ENCODE measurements at regions not wholly inside any gene's neighbourhood (a gene's known extent, or its start where the extent isn't known, plus 50 kb on each side); places are given as distances from the start of the nearest gene placed in this dataset.

DNA sequence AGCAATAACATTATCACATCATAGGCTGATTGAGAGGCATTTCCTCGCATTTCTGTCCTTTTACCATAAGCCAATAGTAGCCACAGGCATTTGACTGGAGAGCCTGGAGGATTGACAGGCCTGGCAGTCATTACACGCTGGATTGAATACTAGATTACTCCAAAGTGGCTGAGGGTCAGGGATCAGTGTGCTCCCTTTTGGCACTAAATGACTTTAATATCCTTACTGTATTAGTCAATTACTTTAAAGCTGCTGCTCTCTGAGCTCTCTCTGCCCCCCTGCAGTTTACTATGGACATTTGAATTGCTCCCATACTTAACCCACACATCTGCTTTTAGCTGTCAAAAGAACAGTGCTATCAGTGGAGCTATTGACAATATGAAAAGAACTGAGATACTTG, 302.0 kb downstream of the TFEC start:
- TF ChIP-seq, protein P1, sequence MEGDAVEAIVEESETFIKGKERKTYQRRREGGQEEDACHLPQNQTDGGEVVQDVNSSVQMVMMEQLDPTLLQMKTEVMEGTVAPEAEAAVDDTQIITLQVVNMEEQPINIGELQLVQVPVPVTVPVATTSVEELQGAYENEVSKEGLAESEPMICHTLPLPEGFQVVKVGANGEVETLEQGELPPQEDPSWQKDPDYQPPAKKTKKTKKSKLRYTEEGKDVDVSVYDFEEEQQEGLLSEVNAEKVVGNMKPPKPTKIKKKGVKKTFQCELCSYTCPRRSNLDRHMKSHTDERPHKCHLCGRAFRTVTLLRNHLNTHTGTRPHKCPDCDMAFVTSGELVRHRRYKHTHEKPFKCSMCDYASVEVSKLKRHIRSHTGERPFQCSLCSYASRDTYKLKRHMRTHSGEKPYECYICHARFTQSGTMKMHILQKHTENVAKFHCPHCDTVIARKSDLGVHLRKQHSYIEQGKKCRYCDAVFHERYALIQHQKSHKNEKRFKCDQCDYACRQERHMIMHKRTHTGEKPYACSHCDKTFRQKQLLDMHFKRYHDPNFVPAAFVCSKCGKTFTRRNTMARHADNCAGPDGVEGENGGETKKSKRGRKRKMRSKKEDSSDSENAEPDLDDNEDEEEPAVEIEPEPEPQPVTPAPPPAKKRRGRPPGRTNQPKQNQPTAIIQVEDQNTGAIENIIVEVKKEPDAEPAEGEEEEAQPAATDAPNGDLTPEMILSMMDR (IDR thresholded peaks at IDR 0.05): no peak
- no peak for TF ChIP-seq POLR2A (IDR thresholded peaks at IDR 0.05)
